H1 (cell line): ENCODE measurements at regions not wholly inside any gene's neighbourhood (a gene's known extent, or its start where the extent isn't known, plus 50 kb on each side); places are given as distances from the start of the nearest gene placed in this dataset.

ENCODE experiments used
- CTCF ChIA-PET: fragments of 300-600 bp; sonication (Branson Sonifier 250); formaldehyde crosslinking; loops from one replicate; lab custom pipeline; 2021; ENCODE audit not compliant: partially characterized antibody; lab: Charles Lee
- POLR2A ChIA-PET: fragments of 300-600 bp; sonication (Branson Sonifier 250); formaldehyde crosslinking; loops from one replicate; lab custom pipeline; 2021; ENCODE audit warnings: inconsistent platforms; ENCODE audit not compliant: partially characterized antibody; lab: Charles Lee
- DNase-seq, 2 experiments: peaks; one replicate each; pipeline versions ENCODE4 v3.0.0 to v3.0.0-alpha.2; 2010 to 2022; ENCODE audit warnings: low spot score in 2 of 2, low read depth in 1 of 2, mixed read lengths in 1 of 2
- FAIRE-seq: peaks from 2 replicates; lab custom pipeline; 2011; peaks lifted over from hg19 to GRCh38; lab: Jason Lieb, UNC
- H2AFZ ChIP-seq: 2 replicates; pipeline ENCODE4 v1.8.1; 2012; ENCODE audit warnings: low read length, inconsistent platforms
- H2AK5ac ChIP-seq: 2 replicates; pipeline ENCODE4 v1.6.1; 2013; ENCODE audit warnings: low read depth, low read length
- H2BK120ac ChIP-seq: replicated peaks from 2 replicates; pipeline ENCODE3; 2013; ENCODE audit warnings: low read depth, low read length, inconsistent platforms
- H2BK12ac ChIP-seq: 2 replicates; pipeline ENCODE4 v1.6.1; 2013; ENCODE audit warnings: low read depth, low read length
- H2BK15ac ChIP-seq: 2 replicates; pipeline ENCODE4 v1.6.1; 2013; ENCODE audit warnings: low read length
- H2BK20ac ChIP-seq: 2 replicates; pipeline ENCODE4 v1.6.1; 2013; ENCODE audit warnings: low read length
- H2BK5ac ChIP-seq: 2 replicates; pipeline ENCODE4 v1.6.1; 2013; ENCODE audit warnings: low read depth, low read length
- H3K14ac ChIP-seq: 2 replicates; pipeline ENCODE4 v1.6.1; 2013; ENCODE audit warnings: inconsistent platforms; ENCODE audit not compliant: insufficient read length
- H3K18ac ChIP-seq: 2 replicates; pipeline ENCODE4 v1.6.1; 2013; ENCODE audit warnings: low read length; ENCODE audit errors: extremely low read depth
- H3K23ac ChIP-seq: 2 replicates; pipeline ENCODE4 v1.6.1; 2013; ENCODE audit warnings: inconsistent platforms; ENCODE audit not compliant: insufficient read length
- H3K23me2 ChIP-seq: 2 replicates; pipeline ENCODE4 v1.6.1; 2013; ENCODE audit warnings: low read depth, low read length
- H3K27ac ChIP-seq: 2 replicates; pipeline ENCODE4 v1.6.1; 2011; ENCODE audit warnings: low read depth, low read length, inconsistent platforms
- H3K27me3 ChIP-seq, 4 experiments: replicated peaks in 1 of 4; 1 replicate in 1 of 4; 2 replicates in 3 of 4; pipeline versions ENCODE4 v1.6.1 to v1.8.1; 2011 to 2013; ENCODE audit warnings: low read length in 3 of 4, mild to moderate bottlenecking in 3 of 4, inconsistent platforms in 2 of 4, mixed read lengths in 2 of 4, moderate library complexity in 1 of 4; ENCODE audit not compliant: control insufficient read depth in 3 of 4, insufficient read depth in 3 of 4; ENCODE audit errors: extremely low read depth in 1 of 4
- H3K36me3 ChIP-seq, 4 experiments: 2 replicates each; pipeline versions ENCODE4 v1.6.1 to v1.8.1; 2011 to 2013; ENCODE audit warnings: mild to moderate bottlenecking in 4 of 4, low read length in 3 of 4, moderate library complexity in 2 of 4, control low read depth in 1 of 4, inconsistent platforms in 1 of 4; ENCODE audit not compliant: insufficient read depth in 4 of 4, control insufficient read depth in 2 of 4
- H3K4ac ChIP-seq: replicated peaks from 2 replicates; pipeline ENCODE3; 2013; ENCODE audit warnings: low read length, low read depth, mixed read lengths, inconsistent platforms; ENCODE audit not compliant: insufficient read length
- H3K4me1 ChIP-seq, 4 experiments: replicated peaks in 1 of 4; 1 replicate in 1 of 4; 2 replicates in 3 of 4; pipeline versions ENCODE4 v1.6.1 to v1.8.1; 2011 to 2013; ENCODE audit warnings: low read length in 3 of 4, inconsistent platforms in 2 of 4, mixed read lengths in 1 of 4; ENCODE audit not compliant: insufficient read depth in 4 of 4, control insufficient read depth in 3 of 4
- H3K4me2 ChIP-seq, 2 experiments: 2 replicates each; pipeline versions ENCODE4 v1.6.1 to v1.8.1; 2011 to 2013; ENCODE audit warnings: low read depth in 2 of 2, low read length in 2 of 2, control low read depth in 1 of 2, inconsistent platforms in 1 of 2, mild to moderate bottlenecking in 1 of 2; ENCODE audit not compliant: insufficient read depth in 1 of 2
- H3K4me3 ChIP-seq, 4 experiments: fragments of 200-600, 300-600 bp in 1 of 4; sonication (generic), shearing (Covaris generic), sonication (Bioruptor Twin) in 1 of 4; 2 replicates each; pipeline versions ENCODE4 v1.5.1 to v1.8.1; 2011 to 2016; ENCODE audit warnings: low read length in 4 of 4, low read depth in 3 of 4, control low read depth in 2 of 4, inconsistent platforms in 2 of 4, mild to moderate bottlenecking in 2 of 4, mixed read lengths in 1 of 4, moderate library complexity in 1 of 4; ENCODE audit not compliant: insufficient read depth in 2 of 4; ENCODE audit errors: extremely low read depth in 1 of 4
- H3K56ac ChIP-seq: replicated peaks from 2 replicates; pipeline ENCODE3; 2013; ENCODE audit warnings: low read depth, mild to moderate bottlenecking, mixed read lengths, low read length, inconsistent platforms; ENCODE audit not compliant: insufficient read length
- H3K79me1 ChIP-seq: 2 replicates; pipeline ENCODE4 v1.6.1; 2013; ENCODE audit warnings: low read depth, low read length, control low read depth
- H3K79me2 ChIP-seq, 2 experiments: 2 replicates each; pipeline versions ENCODE4 v1.6.1 to v1.8.1; 2012 to 2013; ENCODE audit warnings: low read length in 2 of 2, mild to moderate bottlenecking in 2 of 2, inconsistent platforms in 1 of 2; ENCODE audit not compliant: insufficient read depth in 2 of 2, control insufficient read depth in 1 of 2
- H3K9ac ChIP-seq, 4 experiments: replicated peaks in 1 of 4; 1 replicate in 1 of 4; 2 replicates in 3 of 4; pipeline versions ENCODE4 v1.6.1 to v1.8.1; 2011 to 2013; ENCODE audit warnings: low read depth in 3 of 4, low read length in 3 of 4, control low read depth in 2 of 4, mild to moderate bottlenecking in 2 of 4, moderate library complexity in 2 of 4, inconsistent platforms in 1 of 4; ENCODE audit errors: extremely low read depth in 1 of 4
- H3K9me3 ChIP-seq, 2 experiments: 2 replicates each; pipeline versions ENCODE4 v1.6.1 to v1.8.1; 2012 to 2013; ENCODE audit warnings: mild to moderate bottlenecking in 2 of 2, moderate library complexity in 2 of 2, control low read depth in 1 of 2, inconsistent platforms in 1 of 2, low read depth in 1 of 2, low read length in 1 of 2, mixed read lengths in 1 of 2; ENCODE audit not compliant: insufficient read depth in 2 of 2
- H4K20me1 ChIP-seq, 2 experiments: replicated peaks in 1 of 2; 2 replicates each; pipeline versions ENCODE3 to v1.8.1; 2011 to 2013; ENCODE audit warnings: inconsistent platforms in 2 of 2, low read length in 2 of 2, mild to moderate bottlenecking in 1 of 2; ENCODE audit not compliant: insufficient read depth in 2 of 2, control insufficient read depth in 1 of 2
- H4K5ac ChIP-seq: 2 replicates; pipeline ENCODE4 v1.6.1; 2013; ENCODE audit warnings: low read length, low read depth, mixed read lengths, inconsistent platforms; ENCODE audit not compliant: insufficient read length
- H4K8ac ChIP-seq: 2 replicates; pipeline ENCODE4 v1.8.0; 2013; ENCODE audit warnings: mild to moderate bottlenecking, moderate library complexity, low read length, inconsistent platforms; ENCODE audit not compliant: insufficient read depth; ENCODE audit errors: extremely low read depth
- H4K91ac ChIP-seq: replicated peaks from 2 replicates; pipeline ENCODE3; 2013; ENCODE audit warnings: low read length, mixed read lengths, inconsistent platforms; ENCODE audit not compliant: insufficient read length
- SAP30 ChIP-seq: fragments of 300-600 bp; sonication (generic); IDR thresholded peaks from 2 replicates; pipeline ENCODE4 v1.7.1; 2012; ENCODE audit warnings: low read length, moderate library complexity, mild to moderate bottlenecking, inconsistent platforms; ENCODE audit not compliant: insufficient read depth, insufficient replicate concordance
- WGBS, 2 experiments: shearing (Covaris generic) in 1 of 2; methylation state at CpG; one replicate each; pipeline versions ENCODE4 v1.1.6 to v1.1.7; 2013 to 2015; ENCODE audit warnings: low lambda C conversion rate in 2 of 2, mixed read lengths in 2 of 2, inconsistent platforms in 1 of 2, low coverage in 1 of 2, missing lambda C conversion rate in 1 of 2; ENCODE audit not compliant: insufficient replicate concordance in 2 of 2, insufficient coverage in 1 of 2, insufficient read length in 1 of 2; ENCODE audit errors: extremely low coverage in 1 of 2, missing lambda C conversion rate in 1 of 2; 5-methylcytosine and 5-hydroxymethylcytosine counted together

GRCh38 chr4:107166873-107167450, 130.8 kb upstream of the DKK2 start:
- Histone ChIP-seq H2BK20ac (no peak overlapping the region), H3K18ac (no peak overlapping the region)
- CTCF ChIA-PET, result no interaction called here
- no peak for TF ChIP-seq SAP30

More at GRCh38 chr4:107166873-107167450, 130.8 kb upstream of the DKK2 start:
- no peaks in the 10 kb centered on the region for H3K36me3 ChIP-seq
- H3K79me1 ChIP-seq, result no peaks in the 10 kb centered on the region
- no peak for DNase-seq
- H3K4me1 ChIP-seq, result no peaks in the 10 kb centered on the region
- no peak for FAIRE-seq
- no peak overlapping the region for H2BK12ac ChIP-seq
- H3K23ac ChIP-seq, result no peak overlapping the region
- no peak overlapping the region for H4K91ac ChIP-seq
- no peak overlapping the region for H3K4me3 ChIP-seq
- H2BK120ac ChIP-seq, result no peak overlapping the region
- no peak overlapping the region for H3K4me2 ChIP-seq
- H3K9me3 ChIP-seq, result 0 out of 4 replicates have a peak, but pooled peaks cover 0 to 2% of the 10 kb centered on the region in 2 experiments
- no peaks in the 10 kb centered on the region for H3K27me3 ChIP-seq
- no peaks in the 10 kb centered on the region for H4K20me1 ChIP-seq
- no peak overlapping the region for H4K8ac ChIP-seq
- no peaks in the 10 kb centered on the region for H3K79me2 ChIP-seq
- no peak overlapping the region for H4K5ac ChIP-seq
- H2BK5ac ChIP-seq, result no peak overlapping the region
- no peak overlapping the region for H2AK5ac ChIP-seq
- 96% methylated on average over 1 of the region's 1 CpG; no CpG with 5 or more reads in 1 of the 2 experiments for WGBS, 2 experiments
- no peak overlapping the region for H2BK15ac ChIP-seq
- no peak overlapping the region for H3K27ac ChIP-seq
- H2AFZ ChIP-seq, result no peak overlapping the region
- H3K56ac ChIP-seq, result no peak overlapping the region
- H3K23me2 ChIP-seq, result no peaks in the 10 kb centered on the region
- no peak overlapping the region for H3K14ac ChIP-seq
- POLR2A ChIA-PET, result no interaction called here
- no peak overlapping the region for H3K9ac ChIP-seq
- no peak overlapping the region for H3K4ac ChIP-seq
